ENCODE measurements at regions not wholly inside any gene's neighbourhood (a gene's known extent, or its start where the extent isn't known, plus 50 kb on each side); places are given as distances from the start of the nearest gene placed in this dataset.
"Not testable (repeated sequence)": the region's sequence is repeated elsewhere in the genome, so short reads cannot be mapped to it uniquely, and the experiment has no call there.

DNA sequence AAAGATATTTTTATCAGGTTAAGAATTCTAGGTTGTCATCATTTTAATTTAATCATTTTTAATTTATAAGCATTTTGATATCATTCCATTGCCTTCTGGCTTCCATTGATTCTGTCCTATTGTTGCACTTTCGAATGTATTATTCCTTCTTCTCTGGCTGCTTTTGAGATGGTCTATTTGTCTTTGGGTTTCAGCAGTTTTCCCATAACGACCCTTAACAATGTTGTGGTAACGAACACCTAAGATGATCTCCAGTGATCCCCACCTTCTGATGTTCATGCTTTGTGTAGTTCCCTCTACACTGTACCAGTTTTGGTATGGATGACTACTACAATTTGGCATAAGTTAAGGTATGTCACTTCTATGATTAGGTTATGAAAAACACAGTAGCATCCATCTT lies 59.9 kb downstream of the MINAR1 start:
- no peak for DNase-seq (ENCODE audit: low spot score)

DNA sequence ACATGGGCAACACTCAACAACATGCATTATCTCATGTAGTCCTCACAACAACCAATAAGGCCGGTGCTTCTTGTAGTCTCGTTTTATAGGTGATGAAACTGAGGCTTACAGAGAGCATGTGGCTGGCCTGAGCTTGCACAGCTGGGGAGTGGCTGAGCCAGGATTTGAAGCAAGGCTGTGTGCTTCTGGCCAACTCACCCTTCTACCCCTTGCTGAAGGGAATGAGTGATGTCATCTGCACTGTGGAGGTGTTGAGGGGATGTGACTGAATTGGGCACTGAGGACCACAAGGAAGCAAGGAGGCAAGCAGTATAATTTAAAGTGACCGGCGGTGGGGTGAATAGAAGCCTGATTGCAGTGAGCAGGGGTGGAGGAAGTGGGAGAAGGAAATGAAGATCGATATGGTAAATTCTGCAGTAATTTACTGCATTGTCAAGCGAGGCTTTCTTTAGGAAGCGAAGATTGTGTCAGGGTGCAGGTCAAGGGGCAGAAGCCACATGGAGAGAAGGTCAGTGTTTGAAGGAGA lies 62.3 kb downstream of the MINAR1 start:
- no peak for DNase-seq (ENCODE audit: low spot score)

DNA sequence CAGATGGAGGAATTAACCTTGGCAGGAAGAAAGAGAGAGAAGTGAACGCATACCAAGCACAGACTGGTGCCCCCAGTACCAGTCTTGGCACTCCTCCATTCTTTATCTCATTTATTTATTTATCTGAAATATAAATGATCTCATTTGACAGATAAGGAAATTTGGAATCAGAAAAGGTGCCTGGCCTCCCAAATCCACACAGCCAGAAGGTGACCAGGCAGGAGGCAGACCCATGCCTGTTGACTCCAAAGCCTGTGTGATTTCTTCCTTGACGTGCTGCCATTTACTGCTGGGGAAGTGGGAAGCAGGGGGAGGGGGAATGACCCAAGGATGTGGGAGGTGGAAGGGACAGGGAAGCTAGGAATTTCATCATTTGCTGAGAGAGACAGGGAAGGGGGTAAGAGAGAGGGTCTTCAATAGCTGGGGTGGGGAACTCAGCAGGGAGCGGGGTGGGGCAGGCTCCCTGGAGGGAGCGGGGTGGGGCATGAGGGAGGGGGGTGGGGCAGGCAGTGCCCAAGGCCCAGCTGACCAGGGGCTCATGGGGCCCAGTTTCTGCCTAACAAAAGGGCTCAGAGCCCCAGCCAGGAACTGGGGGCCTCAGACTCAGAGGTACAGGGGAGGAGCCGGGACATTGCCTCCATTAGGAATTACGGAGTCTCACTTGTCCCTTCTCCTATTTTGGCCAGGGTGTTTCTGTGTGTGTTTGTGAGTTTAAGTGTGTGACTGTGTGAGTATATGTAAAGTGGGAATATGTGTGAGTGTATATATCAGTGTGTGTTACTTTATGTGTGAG lies 63.0 kb downstream of the MINAR1 start:
- no peak for DNase-seq (ENCODE audit: low spot score)

DNA sequence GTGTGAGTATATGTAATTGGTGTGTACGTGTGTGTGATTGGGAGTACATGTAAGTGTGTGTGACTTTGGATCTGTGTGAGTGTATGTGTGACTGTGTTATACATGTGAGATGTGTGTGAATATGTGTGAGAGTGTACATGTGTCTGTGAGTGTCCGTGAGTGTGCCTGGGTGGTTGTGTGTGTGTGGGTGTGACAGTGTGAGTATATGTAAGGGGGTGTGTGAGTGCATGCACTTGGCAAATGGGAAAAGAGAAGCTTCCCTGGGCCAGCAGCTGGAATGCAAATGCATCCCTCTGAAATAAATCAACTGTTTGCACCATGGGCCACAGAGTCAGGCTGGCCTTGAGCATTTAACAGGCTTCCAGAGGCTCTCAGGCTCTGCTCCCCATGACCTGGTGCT lies 63.6 kb downstream of the MINAR1 start:
- DNase-seq (ENCODE audit: low spot score): no peak

DNA sequence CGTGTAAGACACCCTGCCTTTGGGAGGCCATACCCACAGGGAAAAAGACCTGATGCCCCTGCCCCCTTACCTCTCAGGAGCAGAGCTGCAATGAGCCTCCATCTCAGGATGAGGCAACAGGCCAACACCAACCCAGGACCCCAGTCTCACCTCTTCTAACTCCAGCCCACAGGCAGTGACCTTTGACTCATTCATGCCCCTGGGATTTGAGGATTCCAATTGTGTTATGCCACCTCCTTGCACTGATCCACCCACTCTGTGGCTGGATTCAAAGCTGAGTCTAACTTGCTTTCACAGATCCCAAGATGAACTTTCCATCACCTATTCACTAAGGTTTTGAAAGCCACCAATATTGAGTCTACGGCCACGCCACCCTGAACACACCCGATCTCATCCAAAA lies 64.7 kb downstream of the MINAR1 start:
- DNase-seq (ENCODE audit: low spot score): no peak

DNA sequence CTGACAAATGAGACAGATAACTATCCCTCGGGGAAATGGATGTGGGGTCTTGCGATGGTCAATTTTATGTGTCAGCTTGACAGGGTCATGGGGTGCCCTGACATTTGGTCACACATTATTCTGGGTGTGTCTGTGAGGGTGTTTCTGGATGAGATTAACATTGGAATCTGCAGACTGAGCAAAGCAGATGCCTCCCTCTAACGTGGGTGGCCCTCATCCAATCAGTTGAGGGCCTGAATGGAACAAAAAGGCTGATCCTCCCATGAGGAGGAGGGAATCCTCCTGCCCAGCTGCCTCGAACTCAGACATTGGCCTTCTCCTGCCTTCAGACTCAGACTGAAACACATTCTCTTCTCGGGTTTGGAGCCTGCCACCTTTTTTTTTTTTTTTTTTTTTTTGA lies 69.0 kb downstream of the MINAR1 start:
- DNase-seq (ENCODE audit: low spot score): no peak

DNA sequence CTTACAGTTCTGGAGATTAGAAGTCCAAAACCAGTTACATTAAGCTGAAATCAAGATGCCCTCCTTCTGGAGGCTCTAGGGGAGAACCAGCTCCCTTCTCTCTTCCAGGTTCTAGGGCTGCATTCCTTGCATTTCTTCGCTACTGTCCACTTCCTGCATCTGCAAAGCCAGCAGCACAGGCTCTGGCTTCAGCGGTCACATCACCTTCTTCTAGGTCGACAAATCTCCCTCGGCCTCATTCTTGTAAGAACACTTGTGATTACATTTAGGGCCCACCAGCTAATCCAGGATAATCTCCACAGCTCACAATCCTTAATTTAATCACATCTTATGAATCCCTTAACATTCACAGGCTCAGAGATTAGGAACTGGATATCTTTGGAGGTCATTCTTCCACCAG lies 73.8 kb downstream of the MINAR1 start:
- DNase-seq (ENCODE audit: low spot score): no peak

DNA sequence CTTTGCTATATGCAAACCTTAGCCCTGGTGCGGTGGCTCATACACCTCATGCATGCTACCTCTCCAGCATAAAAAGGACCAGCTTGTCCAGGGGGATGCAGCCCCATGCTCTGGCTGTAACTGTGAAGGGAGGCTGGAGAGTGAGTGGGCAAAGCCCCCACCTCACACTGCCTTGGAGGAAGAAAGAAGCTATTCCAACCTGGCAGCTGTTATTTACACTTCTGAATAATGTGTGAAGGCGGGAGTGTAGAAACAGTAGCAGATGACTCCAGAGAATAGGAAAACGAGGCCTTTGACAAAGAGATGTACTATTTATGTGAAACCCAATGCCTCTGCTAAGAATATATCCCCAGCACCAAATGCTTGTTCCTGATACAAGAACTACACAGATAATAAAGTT lies 80.7 kb downstream of the MINAR1 start:
- DNase-seq (ENCODE audit: low spot score): not testable (repeated sequence)

DNA sequence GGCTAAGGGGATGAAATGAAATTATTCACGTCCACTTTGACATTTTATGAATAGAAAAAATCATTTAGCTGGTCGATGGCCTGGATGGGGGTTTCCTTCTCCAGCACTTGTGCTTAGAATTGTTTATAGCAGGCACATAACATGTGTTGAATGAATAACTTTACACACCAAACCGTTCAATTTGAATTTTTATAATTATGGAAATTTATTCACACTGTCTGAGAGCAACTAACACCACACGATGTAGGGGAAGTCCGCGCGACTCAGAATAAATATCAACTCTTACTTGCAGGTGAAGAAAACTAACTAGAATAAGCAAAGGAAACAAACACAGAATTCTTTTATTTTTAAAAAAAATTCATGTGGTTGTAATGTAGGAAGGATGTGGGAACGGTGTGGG lies 81.3 kb downstream of the MINAR1 start:
- DNase-seq (ENCODE audit: low spot score): no peak

DNA sequence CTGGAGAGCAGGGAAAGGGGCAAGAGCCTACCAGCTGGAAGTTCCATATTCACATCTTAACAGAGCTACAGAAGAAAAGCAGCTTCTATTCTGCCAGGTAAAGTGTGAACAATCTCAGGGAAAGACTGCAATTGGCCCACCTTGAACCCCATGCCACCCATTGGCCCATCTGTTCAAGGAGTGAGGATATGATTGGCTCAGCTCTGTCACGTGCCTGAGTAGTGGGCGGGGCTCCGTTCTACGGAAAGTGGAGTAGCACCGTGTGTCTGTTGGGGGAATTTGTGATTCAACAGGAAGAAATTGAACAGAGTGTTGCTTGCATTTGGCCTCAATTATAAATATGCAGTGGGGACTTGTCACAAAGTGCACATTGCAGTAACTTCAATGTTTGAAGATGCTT lies 81.8 kb downstream of the MINAR1 start:
- no peak for DNase-seq (ENCODE audit: low spot score)

DNA sequence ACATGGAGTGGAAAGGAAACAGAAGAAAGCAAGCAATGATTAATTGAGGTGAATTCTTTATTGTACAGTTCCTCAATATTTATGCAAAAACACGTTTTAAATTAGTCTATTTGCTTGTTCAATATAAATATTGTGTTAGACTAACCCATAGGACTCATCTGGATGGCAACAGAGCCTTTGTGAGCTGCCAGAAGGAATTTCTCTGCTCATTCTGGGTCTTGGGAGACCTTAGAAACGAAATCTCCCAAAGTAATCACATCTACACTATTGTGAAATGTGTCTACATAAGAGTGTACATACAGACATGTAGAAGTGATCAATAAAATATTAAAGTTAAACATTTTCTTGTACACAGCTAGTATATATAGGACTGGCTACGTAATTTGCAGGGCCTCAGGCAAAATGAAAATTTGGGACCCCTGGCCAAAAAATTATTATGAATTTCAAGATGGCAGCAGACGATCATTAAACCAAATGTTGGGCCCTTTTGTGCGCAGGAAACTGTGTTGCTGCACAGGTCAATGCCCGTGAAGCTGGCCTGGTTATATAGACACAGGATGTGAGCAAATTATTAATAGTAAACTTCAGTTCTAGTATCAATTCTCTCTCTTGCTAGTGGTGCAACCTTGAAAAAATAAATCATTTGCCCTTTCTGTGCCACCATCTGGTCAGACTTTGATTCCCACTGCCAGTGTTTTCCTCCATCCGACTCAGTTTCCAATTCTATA lies 83.3 kb downstream of the MINAR1 start:
- DNase-seq (ENCODE audit: low spot score): no peak

DNA sequence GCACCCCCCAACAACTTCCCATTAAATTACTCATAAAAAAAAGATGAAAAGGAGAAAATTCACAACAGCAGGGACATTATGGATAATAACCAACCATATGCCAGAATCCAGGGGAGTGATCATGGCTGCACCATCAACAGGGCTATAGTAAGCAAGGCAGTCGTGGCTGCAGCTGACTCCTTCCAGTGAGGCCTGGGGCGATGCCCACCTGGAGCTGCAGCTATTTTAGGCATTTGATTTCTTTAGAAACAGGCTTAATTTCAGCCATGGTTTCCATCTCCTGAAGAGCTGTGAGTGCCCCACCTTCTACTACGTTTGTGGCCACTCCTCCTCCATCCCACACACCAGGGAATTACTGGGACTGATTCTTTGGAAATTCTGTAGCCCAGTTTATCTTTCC lies 84.0 kb downstream of the MINAR1 start:
- DNase-seq (ENCODE audit: low spot score): no peak

DNA sequence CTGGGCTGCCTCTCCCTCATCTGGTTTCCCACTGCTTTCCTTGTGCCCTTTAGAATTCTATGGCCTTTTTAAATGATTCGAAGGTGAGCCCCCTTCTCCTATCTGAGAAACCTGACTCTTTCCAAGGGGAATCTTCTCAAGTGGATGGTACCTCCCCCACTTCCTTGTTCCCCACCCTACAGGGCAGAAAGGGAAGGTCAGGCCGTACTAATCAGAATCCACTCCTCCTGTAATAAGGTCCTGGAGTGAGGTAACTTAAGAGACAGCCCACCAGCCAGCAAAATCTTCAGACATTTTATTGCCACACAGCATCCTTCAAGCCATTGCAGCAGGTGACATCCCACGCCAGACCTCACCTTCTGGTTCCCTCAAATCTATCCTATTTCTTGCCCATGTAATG lies 84.5 kb downstream of the MINAR1 start:
- DNase-seq (ENCODE audit: low spot score): no peak

DNA sequence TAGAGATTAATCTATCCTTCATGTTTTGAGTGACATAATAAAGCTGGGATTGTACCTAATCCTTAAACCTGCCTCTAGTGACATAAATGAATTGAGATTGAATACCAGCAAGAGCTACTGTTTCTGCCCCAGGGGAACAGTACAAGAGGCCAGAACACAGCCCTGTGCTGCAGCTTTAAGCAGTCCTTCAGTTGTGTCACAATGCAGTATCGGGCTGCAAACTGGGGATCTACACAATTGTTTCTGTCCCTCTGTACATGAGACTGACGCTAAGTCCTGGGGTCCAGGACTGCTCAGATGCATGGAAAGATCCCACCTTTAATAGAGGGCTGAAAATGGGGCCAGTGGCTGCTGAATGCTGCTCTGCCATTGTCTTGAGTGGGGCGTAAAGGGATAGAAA lies 87.5 kb downstream of the MINAR1 start:
- DNase-seq (ENCODE audit: low spot score): no peak

DNA sequence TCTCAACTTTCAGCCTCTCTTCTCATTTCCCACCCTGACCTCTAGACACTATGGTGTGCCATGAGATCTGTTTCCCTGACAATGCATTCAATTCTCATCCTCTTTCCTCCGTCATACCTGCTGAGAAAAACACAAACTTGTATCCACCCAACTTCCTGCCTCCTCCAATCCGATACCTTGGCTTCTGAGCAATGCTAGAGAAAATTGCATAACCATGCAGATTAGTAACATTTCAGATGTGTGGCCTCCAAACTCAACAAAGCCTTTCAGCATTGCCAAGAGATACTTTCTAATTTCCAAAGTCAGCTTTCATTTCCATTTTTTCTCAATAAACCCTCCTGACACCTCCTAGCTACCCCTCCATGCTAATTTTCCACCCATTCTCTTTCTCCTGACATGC lies 88.5 kb downstream of the MINAR1 start:
- DNase-seq (ENCODE audit: low spot score): no peak

DNA sequence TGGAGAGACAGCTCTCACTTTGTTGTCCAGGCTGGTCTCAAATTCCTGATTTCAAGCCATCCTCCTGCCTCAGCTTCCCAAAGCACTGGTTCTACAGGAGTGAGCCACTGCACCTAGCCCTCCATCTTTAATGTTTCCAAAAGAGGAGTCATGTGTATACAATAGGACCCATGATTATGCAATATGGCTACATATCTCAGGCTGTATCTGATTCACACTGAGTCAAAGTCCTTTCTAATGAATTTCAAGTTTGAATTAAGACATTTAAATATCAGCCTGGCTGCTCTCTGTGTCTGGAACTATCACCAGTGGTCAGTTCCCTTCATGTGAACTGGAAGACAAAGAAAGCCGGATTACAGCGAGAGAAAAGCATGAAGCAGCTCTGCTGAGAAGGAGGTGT lies 90.5 kb downstream of the MINAR1 start:
- DNase-seq (ENCODE audit: low spot score): no peak

DNA sequence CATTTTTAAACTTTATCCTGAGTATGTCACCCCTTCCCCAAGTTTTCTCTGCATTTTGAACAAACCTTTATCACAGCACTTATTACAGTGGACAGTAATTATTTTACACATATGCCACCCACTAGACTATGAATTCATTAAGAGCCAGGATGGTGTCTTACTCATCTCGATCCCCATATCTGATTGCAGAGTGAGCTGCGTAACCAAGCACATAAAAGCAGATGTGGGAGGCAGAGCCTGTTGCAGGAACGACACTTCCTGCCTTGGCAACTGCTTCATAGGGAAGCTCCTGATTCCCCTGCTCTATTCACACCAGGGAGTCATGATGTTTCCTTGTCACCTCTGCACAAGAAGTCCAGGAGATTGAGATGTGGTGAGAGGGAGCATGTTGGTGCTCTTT lies 91.1 kb downstream of the MINAR1 start:
- no peak for DNase-seq (ENCODE audit: low spot score)

DNA sequence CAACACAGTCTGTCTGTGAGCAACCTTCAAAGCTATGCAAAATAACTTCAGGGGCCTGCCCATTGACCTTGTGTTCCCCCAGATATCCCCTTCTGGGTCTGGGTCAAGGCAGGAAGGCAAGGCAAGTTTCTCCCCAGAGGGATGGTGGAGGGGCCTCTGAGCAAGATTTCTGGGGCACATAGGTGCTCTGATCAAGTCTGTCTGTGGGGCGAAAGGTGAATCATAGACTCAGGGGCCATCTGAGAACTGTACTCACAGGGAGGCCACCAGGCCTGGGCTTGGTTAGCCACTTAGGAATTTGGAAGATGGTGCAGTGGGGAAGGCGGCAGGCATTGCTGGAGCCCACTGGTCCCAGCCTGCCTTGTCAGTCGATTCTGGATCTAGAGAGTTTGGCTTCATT lies 92.4 kb downstream of the MINAR1 start:
- no peak for DNase-seq (ENCODE audit: low spot score)

DNA sequence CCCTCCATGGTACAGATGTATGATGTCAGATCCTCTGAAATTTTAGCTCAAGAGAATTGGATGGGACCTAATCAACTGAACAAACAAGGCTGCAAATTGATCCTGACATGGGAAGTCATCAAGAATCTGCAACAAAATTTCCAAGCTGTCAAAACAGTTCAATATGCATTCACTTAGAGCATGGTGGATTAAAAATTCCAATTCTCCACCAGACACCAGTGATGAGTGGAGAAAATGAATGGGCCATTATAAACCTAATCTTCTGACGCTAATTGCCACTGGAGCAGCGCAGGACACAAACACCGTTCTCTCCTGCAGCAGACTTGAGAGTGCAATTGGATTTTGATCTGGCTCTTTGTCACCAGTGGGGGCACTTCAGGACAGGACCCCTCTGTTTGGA lies 94.2 kb downstream of the MINAR1 start:
- no peak for DNase-seq (ENCODE audit: low spot score)

DNA sequence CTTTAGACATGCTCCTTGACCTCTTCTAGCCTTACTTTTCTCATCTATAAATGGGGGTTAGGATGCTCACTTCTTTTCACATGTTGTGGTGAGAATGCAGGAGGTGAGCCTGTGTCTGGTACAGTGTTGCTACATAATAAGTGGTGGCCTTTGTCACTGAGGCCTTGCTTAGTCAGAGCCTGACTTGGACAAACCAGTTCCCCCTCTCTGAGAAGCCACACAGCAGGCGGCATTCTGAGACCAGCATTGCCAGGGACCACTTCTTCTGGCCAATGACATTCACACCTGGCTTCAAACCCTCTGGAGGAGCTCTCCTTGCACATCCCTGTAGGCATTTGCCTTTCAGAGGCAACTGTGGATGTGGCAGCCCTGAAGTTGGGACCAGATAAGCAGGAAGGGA lies 95.7 kb downstream of the MINAR1 start:
- DNase-seq (ENCODE audit: low spot score): no peak

DNA sequence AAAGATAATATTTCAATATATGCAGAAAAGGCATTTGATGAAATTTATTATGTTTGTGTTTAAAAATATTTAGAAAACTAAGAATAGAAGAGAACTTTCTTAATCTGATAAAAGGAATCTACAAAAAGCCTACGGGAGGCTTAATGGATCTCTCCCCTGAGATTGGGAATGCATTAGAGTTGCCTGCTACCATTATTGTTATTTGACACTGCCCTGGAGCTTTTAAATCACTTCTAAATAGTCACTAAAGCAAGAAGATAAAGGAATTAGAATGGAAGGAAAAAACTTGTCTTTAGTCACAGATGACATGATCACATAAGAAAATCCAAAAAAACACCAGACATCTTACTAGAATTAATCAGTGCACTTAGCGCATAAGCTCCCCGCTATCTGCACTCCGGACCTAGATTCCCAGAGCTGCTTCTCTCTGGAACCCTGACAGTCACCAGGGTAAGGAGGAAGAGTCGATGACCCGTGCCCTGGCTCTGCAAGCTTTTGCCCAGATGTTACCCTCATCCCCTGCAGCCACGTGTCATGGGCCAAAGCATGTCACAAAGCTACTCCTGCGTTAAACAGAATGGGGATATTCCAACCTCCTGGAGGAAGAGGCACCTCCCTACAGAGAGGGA lies 97.1 kb downstream of the MINAR1 start:
- no peak for DNase-seq (ENCODE audit: low spot score)

DNA sequence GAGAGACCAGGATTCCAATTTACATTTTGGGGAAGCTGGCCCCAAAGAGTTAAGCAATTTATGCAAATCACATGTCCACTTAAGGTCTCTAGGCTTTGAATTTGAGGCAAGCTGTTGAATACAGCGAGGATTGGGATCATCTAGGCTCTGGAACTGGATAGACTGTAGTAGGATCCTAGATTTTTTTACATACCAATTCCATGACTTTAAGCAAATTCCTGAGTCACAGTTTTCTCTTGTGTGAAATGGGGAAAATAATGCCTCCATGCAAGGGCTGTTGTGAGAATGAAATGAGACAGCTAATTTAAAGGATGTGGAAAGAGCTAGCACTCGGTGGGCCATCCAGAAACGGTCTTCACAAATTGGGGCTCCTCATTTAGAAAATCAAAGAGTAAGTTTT lies 103.4 kb downstream of the MINAR1 start:
- no peak for DNase-seq (ENCODE audit: low spot score)

DNA sequence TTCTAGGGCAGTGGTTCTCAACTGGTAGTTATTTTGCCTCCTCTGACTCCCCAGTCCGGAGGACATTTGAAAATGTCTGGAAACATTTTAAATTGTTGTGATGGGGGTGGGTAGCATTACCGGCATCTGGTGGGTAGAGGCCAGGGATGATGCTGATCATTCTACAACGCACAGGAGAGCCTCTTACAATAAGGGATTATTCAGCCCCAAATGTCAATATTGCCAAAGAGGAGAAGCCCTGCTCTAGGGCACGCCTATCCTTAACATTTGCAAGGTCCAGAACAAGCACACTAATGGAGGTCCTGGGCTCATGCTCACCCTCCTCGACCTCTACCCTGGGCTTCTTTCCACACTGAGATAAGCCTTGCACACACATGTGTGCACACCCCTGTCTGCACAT lies 106.4 kb downstream of the MINAR1 start:
- DNase-seq (ENCODE audit: low spot score): no peak

Data from hematopoietic multipotent progenitor cell treated with erythropoietin and hydrocortisone succinate and interleukin-3 and kit ligand, for 15 days (in vitro differentiated cells).